ENCODE measurements at regions not wholly inside any gene's neighbourhood (a gene's known extent, or its start where the extent isn't known, plus 50 kb on each side); places are given as distances from the start of the nearest gene placed in this dataset.

DNA sequence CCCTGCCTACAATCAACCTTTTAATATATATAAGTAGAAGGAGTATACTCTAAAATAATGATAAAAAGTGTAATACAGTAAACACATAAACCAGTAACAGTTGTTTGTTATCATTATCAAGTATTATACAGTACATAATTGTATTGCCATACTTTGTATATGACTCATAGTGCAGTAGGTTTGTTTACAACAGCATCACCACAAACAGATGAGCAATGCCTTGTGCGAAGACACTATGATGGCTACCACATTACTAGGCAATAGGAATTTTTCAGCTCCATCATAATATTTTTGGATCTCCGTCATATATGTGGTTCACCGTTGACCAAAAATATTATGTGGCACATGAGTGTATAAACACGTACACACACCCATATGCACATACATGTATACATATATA lies 69.7 kb upstream of the APC start:
- no peak for TF ChIP-seq CTCF (IDR thresholded peaks at IDR 0.05; ENCODE audit: low read depth, low read length)
- no peaks in the 10 kb centered on the region for H3K9me3 ChIP-seq (ENCODE audit: low read depth)
- DNase-seq (ENCODE audit: low read depth in 1 of 2, low spot score in 1 of 2), result no peak
- H3K27ac ChIP-seq, result no peak overlapping the region
- H3K27me3 ChIP-seq, result no peaks in the 10 kb centered on the region
- no peak overlapping the region for H3K4me3 ChIP-seq
- no peaks in the 10 kb centered on the region for H3K36me3 ChIP-seq
- H3K4me1 ChIP-seq (ENCODE audit: low read depth), result no peaks in the 10 kb centered on the region

GRCh38 chr5:112668911-112669310 lies 68.8 kb upstream of the APC start:
- no peak for DNase-seq (ENCODE audit: low read depth in 1 of 2, low spot score in 1 of 2)
- Histone ChIP-seq H3K4me1 (ENCODE audit: low read depth) (no peaks in the 10 kb centered on the region), H3K36me3 (no peaks in the 10 kb centered on the region), H3K27ac (no peak overlapping the region), H3K9me3 (ENCODE audit: low read depth) (no peaks in the 10 kb centered on the region), H3K27me3 (no peaks in the 10 kb centered on the region), H3K4me3 (no peak overlapping the region)
- TF ChIP-seq CTCF (IDR thresholded peaks at IDR 0.05; ENCODE audit: low read depth, low read length), result no peak

GRCh38 chr5:112669328-112669963 lies 68.2 kb upstream of the APC start:
- no peaks in the 10 kb centered on the region for H3K27me3 ChIP-seq
- no peaks in the 10 kb centered on the region for H3K36me3 ChIP-seq
- H3K4me3 ChIP-seq, result no peak overlapping the region
- no peak for DNase-seq (ENCODE audit: low read depth in 1 of 2, low spot score in 1 of 2)
- H3K4me1 ChIP-seq (ENCODE audit: low read depth), result no peaks in the 10 kb centered on the region
- no peak overlapping the region for H3K27ac ChIP-seq
- TF ChIP-seq CTCF (IDR thresholded peaks at IDR 0.05; ENCODE audit: low read depth, low read length), result no peak
- H3K9me3 ChIP-seq (ENCODE audit: low read depth), result no peaks in the 10 kb centered on the region

GRCh38 chr5:112671687-112672086 lies 66.0 kb upstream of the APC start:
- Histone ChIP-seq H3K27ac (no peak overlapping the region), H3K9me3 (ENCODE audit: low read depth) (no peaks in the 10 kb centered on the region)

DNA sequence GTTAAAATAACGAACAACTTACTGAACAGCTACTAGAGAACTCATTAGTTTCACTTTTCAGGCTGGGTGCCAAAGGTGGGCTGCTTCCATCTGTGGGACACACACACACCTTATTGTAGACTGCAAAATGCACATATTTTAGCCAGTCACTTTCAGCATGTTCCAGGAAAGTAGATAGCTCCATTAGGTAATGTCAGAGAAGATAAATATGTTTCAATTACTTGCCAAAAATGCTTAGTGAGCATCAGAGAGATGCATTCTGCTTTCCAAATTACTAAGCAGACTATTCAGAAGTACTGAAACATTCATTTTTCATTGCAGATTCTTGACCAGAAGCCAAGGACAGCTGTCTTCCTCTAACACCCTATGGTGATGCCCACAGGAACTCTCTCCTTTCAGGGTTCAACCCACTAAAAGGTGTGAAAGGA lies 56.2 kb upstream of the APC start:
- Histone ChIP-seq H3K36me3 (no peaks in the 10 kb centered on the region), H3K4me1 (ENCODE audit: low read depth) (peaks cover 6% of the 10 kb centered on the region), H3K4me3 (no peak overlapping the region), H3K27me3 (no peaks in the 10 kb centered on the region), H3K27ac (no peak overlapping the region), H3K9me3 (ENCODE audit: low read depth) (no peaks in the 10 kb centered on the region)
- TF ChIP-seq CTCF (IDR thresholded peaks at IDR 0.05; ENCODE audit: low read depth, low read length), result no peak
- DNase-seq (ENCODE audit: low read depth in 1 of 2, low spot score in 1 of 2), result peak in 1 of 2 donors; percentile 16

More at GRCh38 chr5:112671687-112672086, 66.0 kb upstream of the APC start:
- Histone ChIP-seq H3K4me3 (no peak overlapping the region), H3K4me1 (ENCODE audit: low read depth) (no peaks in the 10 kb centered on the region), H3K27me3 (no peaks in the 10 kb centered on the region), H3K36me3 (no peaks in the 10 kb centered on the region)
- no peak for TF ChIP-seq CTCF (IDR thresholded peaks at IDR 0.05; ENCODE audit: low read depth, low read length)
- no peak for DNase-seq (ENCODE audit: low read depth in 1 of 2, low spot score in 1 of 2)

Measured in cardiac muscle cell (in vitro differentiated cells and primary cell).